ENCODE measurements at regions not wholly inside any gene's neighbourhood (a gene's known extent, or its start where the extent isn't known, plus 50 kb on each side); places are given as distances from the start of the nearest gene placed in this dataset.
"Not testable (repeated sequence)": the region's sequence is repeated elsewhere in the genome, so short reads cannot be mapped to it uniquely, and the experiment has no call there.

GRCh38 chr18:11457853-11458252, 151.5 kb upstream of the SLC35G4 start:
- not testable (repeated sequence) for TF ChIP-seq CTCF (IDR thresholded peaks at IDR 0.05); ZFX (IDR thresholded peaks at IDR 0.05; ENCODE audit: borderline replicate concordance)

Data from 22Rv1 (cell line).